Activated CD8-positive, alpha-beta T cell treated with anti-CD3 and anti-CD28 coated beads for 36 hours (primary cell): ENCODE measurements at regions not wholly inside any gene's neighbourhood (a gene's known extent, or its start where the extent isn't known, plus 50 kb on each side); places are given as distances from the start of the nearest gene placed in this dataset.

Source experiments
- ATAC-seq: fragments of 200-7000 bp; cut with Tn5 transposase; one replicate; pipeline ENCODE4 v1.10.0; 2021; ENCODE audit warnings: mild to moderate bottlenecking, moderate library complexity
- CTCF ChIA-PET: fragments of 350-600 bp; sonication (Branson Sonifier 250); formaldehyde crosslinking; loops from one replicate; lab custom pipeline; 2021; ENCODE audit warnings: antibody characterized with exemption; lab: Charles Lee
- POLR2A ChIA-PET: fragments of 350-600 bp; sonication (Branson Sonifier 250); formaldehyde crosslinking; loops from one replicate; lab custom pipeline; 2021; ENCODE audit warnings: antibody characterized with exemption; lab: Charles Lee
- DNase-seq: peaks from one replicate; pipeline ENCODE4 v3.0.0-alpha.2; 2020
- H3K27ac Mint-ChIP-seq: one replicate; pipeline ENCODE4 v1.8.0; 2021; ENCODE audit warnings: mild to moderate bottlenecking, mixed read lengths
- H3K27me3 Mint-ChIP-seq: one replicate; pipeline ENCODE4 v1.8.0; 2021; ENCODE audit warnings: mixed read lengths
- H3K36me3 Mint-ChIP-seq: one replicate; pipeline ENCODE4 v1.8.0; 2021; ENCODE audit warnings: low read depth, mixed read lengths
- H3K4me1 Mint-ChIP-seq: one replicate; pipeline ENCODE4 v1.8.0; 2021; ENCODE audit warnings: low read depth, mixed read lengths
- H3K4me3 Mint-ChIP-seq: one replicate; pipeline ENCODE4 v1.8.0; 2021; ENCODE audit warnings: mild to moderate bottlenecking, moderate library complexity, mixed read lengths
- H3K9me3 Mint-ChIP-seq: one replicate; pipeline ENCODE4 v1.8.0; 2021; ENCODE audit warnings: mixed read lengths
- CTCF ChIP-seq: fragments of 200-600 bp; IDR thresholded peaks from one replicate; pipeline ENCODE4 v1.8.0; 2022; ENCODE audit warnings: antibody characterized with exemption, mild to moderate bottlenecking
- intact Hi-C: fragments of 100-400 bp; cut with micrococcal nuclease; formaldehyde crosslinking; loops from one replicate; pipeline ENCODE4 v1.10.0; 2022

- Mint-ChIP-seq H3K9me3 (peaks cover 9% of the 10 kb centered on the region), H3K4me1 (no peaks in the 10 kb centered on the region), H3K27ac (no peak overlapping the region), H3K27me3 (no peaks in the 10 kb centered on the region), H3K36me3 (no peaks in the 10 kb centered on the region), H3K4me3 (no peak overlapping the region)
- intact Hi-C loops, result no loop called here
- DNase-seq (no peak), ATAC-seq (no peak)
- TF ChIP-seq CTCF, result no peak
- POLR2A ChIA-PET, result no interaction called here
- CTCF ChIA-PET, result no interaction called here
These were observed 124.1 kb downstream of the TRIML1 start for GRCh38 chr4:188263321-188263720.

- POLR2A ChIA-PET, result no interaction called here
- no peak for ATAC-seq
- H3K27ac Mint-ChIP-seq, result no peak overlapping the region
- no peak overlapping the region for H3K4me3 Mint-ChIP-seq
- peaks cover 5% of the 10 kb centered on the region for H3K9me3 Mint-ChIP-seq
- DNase-seq, result no peak
- no peaks in the 10 kb centered on the region for H3K27me3 Mint-ChIP-seq
- CTCF ChIA-PET, result no interaction called here
- H3K4me1 Mint-ChIP-seq, result no peaks in the 10 kb centered on the region
- intact Hi-C loops, result no loop called here
- no peak for TF ChIP-seq CTCF
- H3K36me3 Mint-ChIP-seq, result no peaks in the 10 kb centered on the region
These were observed 127.1 kb downstream of the TRIML1 start for GRCh38 chr4:188266386-188266785.

DNA sequence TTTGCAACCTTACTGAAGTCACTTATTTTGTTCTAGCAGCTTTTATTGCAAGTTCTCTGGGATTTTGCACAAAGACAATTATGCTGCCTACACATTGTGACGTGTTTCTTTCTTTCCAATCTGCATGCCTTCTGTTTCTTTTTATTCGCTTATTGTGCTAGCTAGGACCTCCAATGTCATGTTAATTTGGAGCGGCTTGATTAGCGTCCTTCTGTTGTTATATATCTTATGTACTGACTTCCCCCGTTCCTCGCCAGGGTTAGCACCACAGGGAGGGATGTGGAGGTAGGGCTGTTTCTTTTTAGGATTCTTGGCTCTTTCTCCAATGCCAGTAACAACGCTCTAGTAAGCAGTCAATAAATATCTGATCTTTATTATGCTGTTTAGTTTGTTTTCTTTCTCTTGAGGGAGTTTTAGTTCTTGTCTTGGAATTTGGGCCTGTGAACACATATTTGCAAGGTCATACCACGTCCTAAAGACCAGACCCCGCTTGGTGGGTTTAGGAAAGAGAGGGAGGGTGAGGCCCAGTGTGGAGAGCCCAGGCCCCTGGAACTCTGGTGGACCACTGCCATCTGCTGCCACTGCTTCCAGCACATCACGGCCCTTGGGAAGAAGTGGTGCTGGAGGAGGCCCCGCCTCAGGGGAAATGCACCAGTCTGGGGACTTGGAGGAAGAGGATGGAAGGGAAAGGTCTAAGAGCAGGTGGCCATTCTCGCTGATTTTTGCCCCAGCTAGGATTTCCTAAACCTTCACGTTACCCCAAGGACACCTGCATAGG, 129.1 kb downstream of the TRIML1 start:
- H3K27me3 Mint-ChIP-seq, result no peaks in the 10 kb centered on the region
- DNase-seq, result no peak
- TF ChIP-seq CTCF, result no peak
- intact Hi-C loops, result no loop called here
- no peaks in the 10 kb centered on the region for H3K4me1 Mint-ChIP-seq
- no peak overlapping the region for H3K4me3 Mint-ChIP-seq
- no peak for ATAC-seq
- POLR2A ChIA-PET, result no interaction called here
- peaks cover 4% of the 10 kb centered on the region for H3K9me3 Mint-ChIP-seq
- H3K27ac Mint-ChIP-seq, result no peak overlapping the region
- no peaks in the 10 kb centered on the region for H3K36me3 Mint-ChIP-seq
- CTCF ChIA-PET, result no interaction called here

DNA sequence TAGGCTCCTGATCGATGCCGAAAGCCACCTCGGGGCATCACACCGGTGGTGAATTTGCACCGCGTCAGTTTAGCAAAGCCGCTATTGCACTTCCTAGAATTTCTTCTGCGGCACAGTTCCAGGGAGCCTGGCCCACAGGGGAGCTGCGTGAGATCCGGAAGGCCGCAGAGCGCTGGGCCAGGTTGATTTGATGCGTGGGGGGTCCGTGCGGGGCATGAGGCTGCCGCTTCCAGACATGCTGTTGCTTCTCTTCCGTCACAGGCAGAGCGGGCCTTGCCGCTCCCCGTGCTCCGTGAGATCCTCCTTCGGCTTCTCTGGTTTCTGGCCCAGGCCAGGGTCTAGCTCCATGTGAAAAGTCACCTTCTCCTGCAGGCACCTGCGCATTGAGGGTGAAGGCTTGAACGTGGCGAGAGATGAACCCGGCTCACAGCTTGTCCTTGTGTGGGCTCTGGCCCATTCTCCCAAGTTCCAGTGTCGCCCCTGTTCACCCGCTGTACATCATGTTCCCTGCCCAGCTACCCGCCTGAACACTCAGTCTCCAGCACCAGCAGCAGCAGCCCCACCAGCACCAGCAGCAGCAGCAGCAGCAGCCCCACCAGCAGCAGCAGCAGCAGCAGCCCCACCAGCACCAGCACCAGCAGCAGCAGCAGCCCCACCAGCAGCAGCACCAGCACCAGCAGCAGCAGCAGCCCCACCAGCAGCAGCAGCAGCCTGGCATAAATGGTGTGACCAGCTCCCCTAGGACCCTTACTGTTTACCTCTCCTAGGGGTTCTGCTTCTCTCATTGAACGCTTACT, 131.2 kb downstream of the TRIML1 start:
- Mint-ChIP-seq H3K27me3 (no peaks in the 10 kb centered on the region), H3K9me3 (peaks cover 1% of the 10 kb centered on the region), H3K27ac (no peak overlapping the region), H3K36me3 (no peaks in the 10 kb centered on the region), H3K4me1 (no peaks in the 10 kb centered on the region), H3K4me3 (no peak overlapping the region)
- DNase-seq (no peak), ATAC-seq (no peak)
- no peak for TF ChIP-seq CTCF
- POLR2A ChIA-PET, result no interaction called here
- intact Hi-C loops, result no loop called here
- CTCF ChIA-PET, result no interaction called here

GRCh38 chr4:188275686-188276085, 136.4 kb downstream of the TRIML1 start:
- no peaks in the 10 kb centered on the region for H3K9me3 Mint-ChIP-seq
- no peaks in the 10 kb centered on the region for H3K36me3 Mint-ChIP-seq
- ChIA-PET CTCF (no interaction called here), POLR2A (no interaction called here)
- intact Hi-C loops, result no loop called here
- no peak overlapping the region for H3K27ac Mint-ChIP-seq
- DNase-seq (no peak), ATAC-seq (no peak)
- no peak for TF ChIP-seq CTCF
- H3K27me3 Mint-ChIP-seq, result no peaks in the 10 kb centered on the region
- H3K4me3 Mint-ChIP-seq, result no peak overlapping the region
- H3K4me1 Mint-ChIP-seq, result no peaks in the 10 kb centered on the region
